ENCODE measurements at regions not wholly inside any gene's neighbourhood (a gene's known extent, or its start where the extent isn't known, plus 50 kb on each side); places are given as distances from the start of the nearest gene placed in this dataset.

DNA sequence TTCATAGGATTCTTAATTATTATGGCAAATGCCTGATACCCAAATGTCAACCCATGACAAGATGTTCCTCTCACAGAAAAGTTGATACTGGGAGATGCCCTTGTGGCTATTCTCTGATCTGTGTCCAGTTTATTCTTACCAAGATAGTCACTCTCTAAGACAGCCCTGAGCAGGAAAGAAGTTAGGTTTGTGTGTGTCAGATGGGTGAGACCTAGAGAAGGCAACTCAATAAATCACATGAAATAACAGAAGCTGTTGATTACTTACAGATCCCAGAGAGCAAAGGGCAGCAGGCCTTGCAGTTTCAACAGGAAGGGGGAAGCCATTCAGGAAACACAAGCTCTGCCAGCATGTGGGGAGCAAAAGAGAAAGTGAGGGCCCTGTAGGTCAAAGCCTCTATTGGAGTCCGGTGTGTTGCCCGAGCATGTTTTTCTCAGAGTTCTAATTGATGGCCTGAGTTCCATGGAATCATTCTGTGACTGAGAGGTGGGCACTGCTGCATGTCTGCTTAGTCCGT lies 1193.7 kb upstream of the CDH18 start:
- DNase-seq (ENCODE audit: low read depth), result no peak

GRCh38 chr5:21173526-21173925 lies 1185.5 kb upstream of the CDH18 start:
- no peak for DNase-seq (ENCODE audit: low read depth)

GRCh38 chr5:21173036-21173435 lies 1185.0 kb upstream of the CDH18 start:
- DNase-seq (ENCODE audit: low read depth), result no peak

GRCh38 chr5:21171038-21171437 lies 1183.0 kb upstream of the CDH18 start:
- DNase-seq (ENCODE audit: low read depth), result no peak

DNA sequence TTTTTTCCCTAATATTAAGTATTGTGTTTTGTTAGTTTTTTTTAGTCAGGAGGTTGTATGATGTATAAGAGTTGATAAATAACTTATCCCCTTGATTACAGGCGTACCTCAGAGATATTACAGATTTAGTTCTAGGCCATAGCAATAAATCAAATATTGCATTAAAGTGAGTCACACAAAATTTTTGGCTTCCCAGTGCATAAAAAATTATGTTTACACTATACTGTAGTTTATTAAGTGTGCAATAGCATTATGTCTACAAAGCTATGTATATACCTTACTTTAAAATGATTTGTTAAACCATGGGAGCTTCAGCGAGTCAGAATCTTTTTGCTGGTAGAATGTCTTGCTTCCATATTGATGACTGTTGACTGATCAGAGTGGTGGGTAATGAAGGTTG lies 1180.6 kb upstream of the CDH18 start:
- DNase-seq (ENCODE audit: low read depth), result no peak

DNA sequence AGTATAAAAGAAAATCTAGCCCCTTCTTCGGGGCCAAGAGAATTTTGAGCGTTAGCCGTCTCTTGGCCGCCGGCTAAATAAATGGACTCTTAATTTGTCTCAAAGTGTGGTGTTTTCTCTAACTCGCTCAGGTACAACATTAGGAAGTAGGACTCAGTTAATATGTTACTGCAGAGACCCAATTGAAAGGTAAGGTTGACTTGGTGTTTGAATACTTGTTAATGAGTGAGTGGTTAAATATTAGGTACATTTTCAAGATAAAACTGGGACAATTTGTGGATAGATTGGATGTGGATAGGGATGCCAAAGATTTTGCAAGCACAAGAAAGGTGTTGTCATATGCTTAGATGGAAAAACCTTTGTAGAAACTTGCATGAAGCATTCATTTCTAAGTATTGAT lies 1177.3 kb upstream of the CDH18 start:
- DNase-seq (ENCODE audit: low read depth), result no peak

DNA sequence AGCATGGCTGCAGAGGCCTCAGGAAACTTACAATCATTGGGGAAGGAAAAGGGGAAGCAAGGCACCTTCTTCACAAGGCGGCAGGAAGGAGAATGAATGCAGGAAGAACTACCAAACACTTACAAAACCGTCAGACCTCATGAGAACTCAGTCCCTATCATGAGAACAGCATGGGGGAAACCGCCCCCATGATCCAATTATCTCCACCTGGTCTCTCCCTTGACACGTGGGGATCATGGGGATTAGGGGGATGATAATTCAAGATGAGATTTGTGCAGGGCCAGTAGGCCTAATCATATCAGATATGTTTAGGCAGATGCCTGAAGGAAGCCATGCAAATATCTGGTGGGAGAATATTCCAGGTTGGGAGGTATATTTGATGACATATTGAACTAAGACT lies 1176.4 kb upstream of the CDH18 start:
- DNase-seq (ENCODE audit: low read depth), result no peak

DNA sequence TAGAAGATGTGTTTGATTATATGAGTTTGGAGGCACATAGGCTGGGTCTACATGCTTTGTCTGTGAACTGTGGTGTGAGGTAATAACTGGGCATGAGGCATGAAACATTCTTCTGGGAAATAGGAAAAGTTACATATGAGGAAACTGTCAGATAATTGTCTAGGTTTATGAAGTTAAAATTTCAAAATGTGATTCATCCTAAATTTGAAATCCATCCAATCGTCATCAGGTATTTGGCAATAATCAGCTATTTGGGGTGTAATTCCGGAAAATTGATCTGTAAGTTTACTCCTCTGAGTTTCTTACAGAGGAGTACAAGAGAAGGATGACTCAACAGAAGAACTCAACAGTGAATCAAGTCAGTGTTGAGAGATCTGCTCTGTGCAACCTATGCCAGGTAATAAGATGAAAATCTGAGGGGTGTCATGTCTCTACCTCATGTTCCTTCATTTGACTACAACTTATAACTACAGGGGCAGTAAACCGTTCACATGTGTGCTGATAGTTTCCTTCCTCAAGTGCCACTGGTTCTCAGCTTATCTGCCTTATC lies 1171.6 kb upstream of the CDH18 start:
- DNase-seq (ENCODE audit: low read depth), result no peak

DNA sequence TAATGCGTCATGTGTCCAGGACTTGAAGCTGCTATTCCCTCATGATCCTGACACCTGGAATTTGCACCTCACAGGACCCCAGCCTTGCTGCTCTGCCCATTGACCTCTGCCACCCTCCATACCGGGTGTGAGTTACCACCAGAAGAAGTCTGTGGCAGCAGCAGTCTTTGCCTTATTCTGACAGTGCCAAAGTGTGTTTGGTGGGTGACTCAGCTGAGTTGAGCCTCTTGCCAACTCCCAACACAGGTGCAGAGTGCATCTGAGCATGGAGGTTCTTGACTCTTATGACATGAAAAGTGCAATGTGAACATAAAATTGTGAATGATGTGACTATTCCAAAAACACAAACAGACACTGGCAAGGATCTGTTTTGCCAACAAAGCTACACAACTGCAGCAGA lies 1166.5 kb upstream of the CDH18 start:
- no peak for DNase-seq (ENCODE audit: low read depth)

GRCh38 chr5:21152611-21153010 lies 1164.6 kb upstream of the CDH18 start:
- peak; percentile 63 for DNase-seq (ENCODE audit: low read depth)

DNA sequence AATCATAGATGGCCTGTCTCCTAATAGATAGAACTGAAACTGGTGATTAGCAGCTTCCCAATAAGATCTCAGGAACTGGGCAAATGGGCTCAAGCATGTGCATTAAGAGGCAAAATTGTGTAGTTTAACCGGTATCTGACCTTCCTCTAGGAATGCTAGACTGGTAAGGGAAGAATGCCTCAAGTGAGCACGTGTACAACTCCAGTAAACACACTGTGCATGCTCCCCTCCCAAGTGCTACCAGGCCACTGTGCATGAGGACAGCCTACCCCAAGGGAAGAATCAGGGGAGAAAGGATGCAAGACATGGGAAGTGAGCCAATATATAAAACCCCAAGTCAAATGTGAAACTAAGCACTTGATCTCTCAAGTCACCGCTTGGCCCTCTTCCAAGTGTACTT lies 1157.4 kb upstream of the CDH18 start:
- peak; percentile 3 for DNase-seq (ENCODE audit: low read depth)

GRCh38 chr5:21143686-21144085 lies 1155.7 kb upstream of the CDH18 start:
- DNase-seq (ENCODE audit: low read depth), result no peak

GRCh38 chr5:21142791-21143190 lies 1154.8 kb upstream of the CDH18 start:
- no peak for DNase-seq (ENCODE audit: low read depth)

- no peak for DNase-seq (ENCODE audit: low read depth)
Observed at GRCh38 chr5:21140987-21141386, 1153.0 kb upstream of the CDH18 start.

DNA sequence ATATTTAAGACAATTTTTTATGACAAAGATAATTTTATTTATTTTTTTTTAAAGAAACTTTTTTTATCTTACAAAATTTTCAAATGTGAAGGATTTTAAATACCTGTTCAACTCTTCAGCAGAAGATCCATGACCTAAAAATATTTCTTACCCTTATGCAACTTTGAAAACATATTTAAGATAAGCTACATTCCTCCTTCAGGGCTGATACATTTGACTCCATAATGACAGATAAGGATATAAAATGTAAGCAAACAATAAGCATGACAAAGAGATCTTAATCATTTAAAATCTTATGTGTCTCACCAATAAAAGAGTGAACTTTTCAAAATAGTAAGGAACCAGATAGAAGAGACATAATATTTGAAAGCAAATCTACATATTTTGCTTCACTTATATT lies 1138.2 kb upstream of the CDH18 start:
- no peak for DNase-seq (ENCODE audit: low read depth)

DNA sequence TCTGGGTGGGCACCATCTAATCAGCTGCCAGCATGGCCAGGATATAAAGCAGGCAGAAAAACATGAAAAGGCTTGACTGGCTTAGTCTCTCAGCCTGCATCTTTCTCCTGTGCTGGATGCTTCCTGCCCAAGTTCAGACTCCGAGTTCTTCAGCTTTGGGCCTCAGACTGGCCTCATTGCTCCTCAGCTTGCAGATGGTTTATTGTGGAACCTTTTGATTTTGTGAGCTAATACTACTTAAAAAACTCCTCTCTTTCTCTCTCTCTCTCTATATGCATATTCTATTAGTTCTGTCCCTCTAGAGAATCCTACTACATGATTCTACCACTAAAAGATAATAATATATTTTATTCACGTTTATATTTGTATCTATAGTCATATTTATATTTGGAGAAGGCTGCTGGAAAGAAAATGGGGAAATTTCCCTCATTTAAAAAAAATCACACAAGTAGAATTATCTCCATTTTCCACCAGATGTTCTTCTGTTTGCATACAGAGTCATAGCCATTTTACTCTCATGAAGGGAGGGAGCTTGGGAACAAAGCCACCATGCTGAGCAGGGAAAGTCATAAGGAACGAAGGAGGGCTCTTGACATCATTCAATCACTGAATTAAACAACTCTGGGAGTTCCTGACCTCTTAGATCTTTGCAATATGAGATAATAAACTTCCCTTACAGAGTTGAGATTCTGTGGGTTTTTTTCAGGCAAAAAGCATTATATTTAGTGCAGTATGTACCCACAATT lies 1137.4 kb upstream of the CDH18 start:
- DNase-seq (ENCODE audit: low read depth), result no peak

DNA sequence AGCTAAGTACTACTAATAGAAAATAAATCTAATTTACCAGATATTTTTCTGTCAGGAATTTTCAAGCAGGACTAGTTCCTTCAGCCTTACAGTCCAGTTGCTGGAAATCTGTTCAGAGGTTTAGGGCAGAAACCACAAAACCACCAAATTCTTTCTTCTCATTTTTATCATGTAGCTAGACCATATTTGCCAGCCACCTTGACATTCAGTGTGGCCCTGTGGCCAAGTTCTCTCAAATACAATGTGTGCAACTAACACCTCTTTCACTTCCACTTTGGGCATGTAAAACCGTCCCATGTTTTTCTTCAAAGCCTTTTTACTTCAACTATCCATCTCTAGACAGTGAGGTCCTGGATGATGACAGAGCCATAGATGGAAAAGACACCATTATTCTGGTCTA lies 1133.2 kb upstream of the CDH18 start:
- no peak for DNase-seq (ENCODE audit: low read depth)

- no peak for DNase-seq (ENCODE audit: low read depth)
Observed at GRCh38 chr5:21097661-21098060, 1109.7 kb upstream of the CDH18 start.

DNA sequence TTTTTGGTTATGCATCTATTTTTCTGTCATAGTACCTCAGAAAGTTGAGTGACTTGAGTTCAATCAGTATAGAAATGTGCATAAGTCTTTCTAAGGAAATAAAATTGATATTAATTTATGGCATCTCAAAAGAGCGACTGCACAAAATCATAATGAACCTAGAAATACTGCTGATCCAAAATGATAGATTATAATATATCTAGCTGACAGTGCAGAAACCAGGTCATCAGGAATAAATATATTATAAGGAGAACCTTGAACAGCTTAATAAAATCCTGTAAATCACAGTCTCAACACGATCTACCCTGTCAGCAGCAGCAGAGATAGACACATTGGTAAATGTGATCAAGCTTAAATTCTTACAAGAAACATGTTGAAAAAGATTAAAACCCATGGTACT lies 1106.6 kb upstream of the CDH18 start:
- DNase-seq (ENCODE audit: low read depth), result no peak

GRCh38 chr5:21087766-21088165 lies 1099.8 kb upstream of the CDH18 start:
- DNase-seq (ENCODE audit: low read depth), result no peak

DNA sequence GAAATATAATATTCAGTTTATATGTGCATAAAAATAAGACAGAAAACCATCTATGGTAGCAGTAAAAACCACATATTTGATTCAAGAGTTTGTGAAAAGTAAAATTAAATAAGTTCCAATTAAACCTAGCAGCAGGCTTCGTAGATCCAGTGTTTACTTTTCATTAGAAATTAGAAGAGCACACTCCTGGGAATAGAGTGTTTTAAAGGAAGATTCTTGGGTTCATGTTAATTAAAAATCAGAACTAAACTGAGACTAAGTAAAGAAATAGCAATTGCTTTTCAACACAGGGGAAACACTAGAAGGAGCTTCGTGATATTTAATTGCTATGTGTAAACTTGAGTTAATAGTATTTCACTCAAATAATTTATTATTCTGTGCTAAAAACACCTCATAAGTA lies 1097.8 kb upstream of the CDH18 start:
- DNase-seq (ENCODE audit: low read depth), result no peak

- no peak for DNase-seq (ENCODE audit: low read depth)
Observed at GRCh38 chr5:21071986-21072385, 1084.0 kb upstream of the CDH18 start.

GRCh38 chr5:21071421-21071820 lies 1083.4 kb upstream of the CDH18 start:
- DNase-seq (ENCODE audit: low read depth), result no peak

GRCh38 chr5:21070858-21071257 lies 1082.9 kb upstream of the CDH18 start:
- DNase-seq (ENCODE audit: low read depth), result no peak
